Neural cell (in vitro differentiated cells): ENCODE measurements at regions not wholly inside any gene's neighbourhood (a gene's known extent, or its start where the extent isn't known, plus 50 kb on each side); places are given as distances from the start of the nearest gene placed in this dataset.

Experiments
- EP300 ChIP-seq: fragments of 450-650 bp; conservative IDR thresholded peaks from 2 replicates; pipeline ENCODE4 v1.6.1; 2014; ENCODE audit warnings: antibody characterized with exemption, mild to moderate bottlenecking, moderate library complexity; ENCODE audit not compliant: poor library complexity, severe bottlenecking
- POLR2AphosphoS5 ChIP-seq: IDR thresholded peaks from 2 replicates; pipeline ENCODE4 v1.6.1; 2012
- RAD21 ChIP-seq: fragments of 450-650 bp; conservative IDR thresholded peaks from 2 replicates; pipeline ENCODE4 v1.6.1; 2014; ENCODE audit warnings: antibody characterized with exemption, mild to moderate bottlenecking, moderate library complexity
- TF ChIP-seq, protein P1 (sequence below): fragments of 450-650 bp; IDR thresholded peaks from 2 replicates; pipeline ENCODE4 v1.5.1; 2014; ENCODE audit warnings: antibody characterized with exemption, mild to moderate bottlenecking, moderate library complexity; ENCODE audit not compliant: poor library complexity, severe bottlenecking
- TF ChIP-seq, protein P2 (sequence below): IDR thresholded peaks from 2 replicates; pipeline ENCODE4 v1.6.1; 2012; ENCODE audit warnings: borderline replicate concordance

DNA sequence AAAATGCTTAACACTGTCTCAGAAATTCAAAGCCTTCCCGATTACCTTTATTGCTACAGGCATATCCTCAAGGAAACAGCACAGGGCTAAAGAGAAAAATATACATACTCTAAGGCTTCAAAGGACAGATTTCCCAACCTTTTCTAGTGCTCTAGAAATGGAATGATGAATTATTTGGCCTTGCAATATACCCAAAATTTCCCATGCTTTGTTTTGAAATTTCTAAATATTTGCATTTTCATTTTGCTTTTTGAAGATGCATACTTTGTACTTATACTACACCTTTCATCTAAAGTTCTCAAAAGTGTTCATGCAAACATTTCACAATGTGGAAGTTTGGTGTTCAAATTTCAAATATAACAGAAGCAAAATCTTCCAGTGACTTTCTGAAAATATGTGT, 312.7 kb upstream of the PDE4D start:
- TF ChIP-seq, protein P1, sequence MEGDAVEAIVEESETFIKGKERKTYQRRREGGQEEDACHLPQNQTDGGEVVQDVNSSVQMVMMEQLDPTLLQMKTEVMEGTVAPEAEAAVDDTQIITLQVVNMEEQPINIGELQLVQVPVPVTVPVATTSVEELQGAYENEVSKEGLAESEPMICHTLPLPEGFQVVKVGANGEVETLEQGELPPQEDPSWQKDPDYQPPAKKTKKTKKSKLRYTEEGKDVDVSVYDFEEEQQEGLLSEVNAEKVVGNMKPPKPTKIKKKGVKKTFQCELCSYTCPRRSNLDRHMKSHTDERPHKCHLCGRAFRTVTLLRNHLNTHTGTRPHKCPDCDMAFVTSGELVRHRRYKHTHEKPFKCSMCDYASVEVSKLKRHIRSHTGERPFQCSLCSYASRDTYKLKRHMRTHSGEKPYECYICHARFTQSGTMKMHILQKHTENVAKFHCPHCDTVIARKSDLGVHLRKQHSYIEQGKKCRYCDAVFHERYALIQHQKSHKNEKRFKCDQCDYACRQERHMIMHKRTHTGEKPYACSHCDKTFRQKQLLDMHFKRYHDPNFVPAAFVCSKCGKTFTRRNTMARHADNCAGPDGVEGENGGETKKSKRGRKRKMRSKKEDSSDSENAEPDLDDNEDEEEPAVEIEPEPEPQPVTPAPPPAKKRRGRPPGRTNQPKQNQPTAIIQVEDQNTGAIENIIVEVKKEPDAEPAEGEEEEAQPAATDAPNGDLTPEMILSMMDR = no peak
- no peak for TF ChIP-seq POLR2AphosphoS5
- TF ChIP-seq, protein P2, sequence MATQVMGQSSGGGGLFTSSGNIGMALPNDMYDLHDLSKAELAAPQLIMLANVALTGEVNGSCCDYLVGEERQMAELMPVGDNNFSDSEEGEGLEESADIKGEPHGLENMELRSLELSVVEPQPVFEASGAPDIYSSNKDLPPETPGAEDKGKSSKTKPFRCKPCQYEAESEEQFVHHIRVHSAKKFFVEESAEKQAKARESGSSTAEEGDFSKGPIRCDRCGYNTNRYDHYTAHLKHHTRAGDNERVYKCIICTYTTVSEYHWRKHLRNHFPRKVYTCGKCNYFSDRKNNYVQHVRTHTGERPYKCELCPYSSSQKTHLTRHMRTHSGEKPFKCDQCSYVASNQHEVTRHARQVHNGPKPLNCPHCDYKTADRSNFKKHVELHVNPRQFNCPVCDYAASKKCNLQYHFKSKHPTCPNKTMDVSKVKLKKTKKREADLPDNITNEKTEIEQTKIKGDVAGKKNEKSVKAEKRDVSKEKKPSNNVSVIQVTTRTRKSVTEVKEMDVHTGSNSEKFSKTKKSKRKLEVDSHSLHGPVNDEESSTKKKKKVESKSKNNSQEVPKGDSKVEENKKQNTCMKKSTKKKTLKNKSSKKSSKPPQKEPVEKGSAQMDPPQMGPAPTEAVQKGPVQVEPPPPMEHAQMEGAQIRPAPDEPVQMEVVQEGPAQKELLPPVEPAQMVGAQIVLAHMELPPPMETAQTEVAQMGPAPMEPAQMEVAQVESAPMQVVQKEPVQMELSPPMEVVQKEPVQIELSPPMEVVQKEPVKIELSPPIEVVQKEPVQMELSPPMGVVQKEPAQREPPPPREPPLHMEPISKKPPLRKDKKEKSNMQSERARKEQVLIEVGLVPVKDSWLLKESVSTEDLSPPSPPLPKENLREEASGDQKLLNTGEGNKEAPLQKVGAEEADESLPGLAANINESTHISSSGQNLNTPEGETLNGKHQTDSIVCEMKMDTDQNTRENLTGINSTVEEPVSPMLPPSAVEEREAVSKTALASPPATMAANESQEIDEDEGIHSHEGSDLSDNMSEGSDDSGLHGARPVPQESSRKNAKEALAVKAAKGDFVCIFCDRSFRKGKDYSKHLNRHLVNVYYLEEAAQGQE = no peak
- no peak for TF ChIP-seq RAD21
- TF ChIP-seq EP300 = no peak
